WTC11 (cell line): ENCODE measurements at regions not wholly inside any gene's neighbourhood (a gene's known extent, or its start where the extent isn't known, plus 50 kb on each side); places are given as distances from the start of the nearest gene placed in this dataset.

Experiments used
- ATAC-seq: fragments of 200-7000 bp; cut with Tn5 transposase; 2 replicates; pipeline ENCODE4 v1.10.0; 2021; ENCODE audit warnings: mild to moderate bottlenecking, moderate library complexity
- CTCF ChIA-PET: fragments of 300-600 bp; sonication (Branson Sonifier 250); formaldehyde crosslinking; loops from one replicate; lab custom pipeline; 2021; ENCODE audit warnings: antibody characterized with exemption; lab: Charles Lee
- POLR2A ChIA-PET: fragments of 350-600 bp; sonication (Branson Sonifier 250); formaldehyde crosslinking; loops from one replicate; lab custom pipeline; 2021; ENCODE audit warnings: antibody characterized with exemption; lab: Charles Lee
- DNase-seq: peaks from one replicate; pipeline ENCODE4 v3.0.0; 2021; ENCODE audit warnings: low spot score
- H3K27ac Mint-ChIP-seq: 2 replicates; pipeline ENCODE4 v1.8.0; 2021; ENCODE audit warnings: mixed read lengths
- H3K27me3 Mint-ChIP-seq: 2 replicates; pipeline ENCODE4 v1.8.0; 2021; ENCODE audit warnings: low read depth, mild to moderate bottlenecking, moderate library complexity, mixed read lengths
- H3K36me3 Mint-ChIP-seq: 2 replicates; pipeline ENCODE4 v1.8.0; 2021; ENCODE audit warnings: mixed read lengths
- H3K4me1 Mint-ChIP-seq: 2 replicates; pipeline ENCODE4 v1.8.0; 2022; ENCODE audit warnings: mixed read lengths
- H3K4me3 Mint-ChIP-seq: 2 replicates; pipeline ENCODE4 v1.8.0; 2021; ENCODE audit warnings: mild to moderate bottlenecking, moderate library complexity, mixed read lengths
- H3K9me3 Mint-ChIP-seq: 2 replicates; pipeline ENCODE4 v1.8.0; 2021; ENCODE audit warnings: mixed read lengths
- CREB1 ChIP-seq: sonication (generic); formaldehyde crosslinking; IDR thresholded peaks from 2 replicates; pipeline ENCODE4 v1.8.0; 2023; ENCODE audit warnings: mild to moderate bottlenecking, missing genetic modification reagents
- ESRRA ChIP-seq: sonication (generic); formaldehyde crosslinking; IDR thresholded peaks from 2 replicates; pipeline ENCODE4 v1.8.1; 2022; ENCODE audit warnings: mild to moderate bottlenecking, missing genetic modification reagents, borderline replicate concordance
- JUN ChIP-seq: sonication (generic); formaldehyde crosslinking; IDR thresholded peaks from 2 replicates; pipeline ENCODE4 v1.8.0; 2023; ENCODE audit warnings: mild to moderate bottlenecking, missing genetic modification reagents
- MXD4 ChIP-seq: fragments of 250-450 bp; sonication (Bioruptor Pico); IDR thresholded peaks from 2 replicates; pipeline ENCODE4 v1.8.0; 2021; ENCODE audit warnings: mild to moderate bottlenecking, moderate library complexity, borderline replicate concordance
- NFATC4 ChIP-seq: fragments of 250-450 bp; sonication (Bioruptor Pico); IDR thresholded peaks from 2 replicates; pipeline ENCODE4 v1.9.0; 2021; ENCODE audit warnings: mild to moderate bottlenecking
- NFYB ChIP-seq: sonication (generic); formaldehyde crosslinking; conservative IDR thresholded peaks from 2 replicates; pipeline ENCODE4 v1.8.0; 2022; ENCODE audit warnings: low read depth, missing genetic modification reagents
- OVOL2 ChIP-seq: fragments of 250-450 bp; sonication (Bioruptor Pico); IDR thresholded peaks from 2 replicates; pipeline ENCODE4 v1.9.0; 2021; ENCODE audit warnings: mild to moderate bottlenecking, borderline replicate concordance
- PREB ChIP-seq: sonication (generic); formaldehyde crosslinking; IDR thresholded peaks from 2 replicates; pipeline ENCODE4 v1.8.1; 2022; ENCODE audit warnings: mild to moderate bottlenecking, missing genetic modification reagents, moderate library complexity, borderline replicate concordance
- SMAD3 ChIP-seq: sonication (generic); formaldehyde crosslinking; IDR thresholded peaks from 2 replicates; pipeline ENCODE4 v1.8.0; 2022; ENCODE audit warnings: missing genetic modification reagents, mild to moderate bottlenecking, borderline replicate concordance
- TCF7 ChIP-seq: sonication (generic); formaldehyde crosslinking; IDR thresholded peaks from 2 replicates; pipeline ENCODE4 v1.8.0; 2022; ENCODE audit warnings: mild to moderate bottlenecking, low read depth, missing genetic modification reagents, moderate library complexity
- TP53 ChIP-seq: sonication (generic); formaldehyde crosslinking; IDR thresholded peaks from 2 replicates; pipeline ENCODE4 v1.8.1; 2023; ENCODE audit warnings: mild to moderate bottlenecking, missing genetic modification reagents
- ZNF121 ChIP-seq: sonication (generic); formaldehyde crosslinking; IDR thresholded peaks from 2 replicates; pipeline ENCODE4 v1.8.0; 2023; ENCODE audit warnings: missing genetic modification reagents
- ZNF219 ChIP-seq: sonication (generic); formaldehyde crosslinking; IDR thresholded peaks from 2 replicates; pipeline ENCODE4 v1.8.0; 2023; ENCODE audit warnings: missing genetic modification reagents, mild to moderate bottlenecking, borderline replicate concordance
- ZNF317 ChIP-seq: sonication (generic); formaldehyde crosslinking; IDR thresholded peaks from 2 replicates; pipeline ENCODE4 v1.8.1; 2023; ENCODE audit warnings: low read depth, mild to moderate bottlenecking, moderate library complexity, missing genetic modification reagents, borderline replicate concordance
- ZNF425 ChIP-seq: fragments of 250-450 bp; sonication (Bioruptor Pico); conservative IDR thresholded peaks from 2 replicates; pipeline ENCODE4 v1.9.0; 2021; ENCODE audit warnings: mild to moderate bottlenecking
- TF ChIP-seq, protein P1 (sequence below): fragments of 200-600 bp; IDR thresholded peaks from 2 replicates; pipeline ENCODE4 v1.8.0; 2022; ENCODE audit warnings: antibody characterized with exemption
- TF ChIP-seq, protein P2 (sequence below): sonication (generic); formaldehyde crosslinking; IDR thresholded peaks from 2 replicates; pipeline ENCODE4 v1.8.1; 2023; ENCODE audit warnings: mild to moderate bottlenecking, missing genetic modification reagents
- TF ChIP-seq, protein P3 (sequence below): fragments of 250-450 bp; sonication (Bioruptor Pico); IDR thresholded peaks from 2 replicates; pipeline ENCODE4 v1.9.0; 2021; ENCODE audit warnings: moderate library complexity, mild to moderate bottlenecking, inconsistent platforms, borderline replicate concordance
- TF ChIP-seq, protein P4 (sequence below): sonication (generic); formaldehyde crosslinking; IDR thresholded peaks from 2 replicates; pipeline ENCODE4 v1.8.0; 2022; ENCODE audit warnings: mild to moderate bottlenecking, missing genetic modification reagents

- POLR2A ChIA-PET, result no interaction called here
- DNase-seq, result no peak
- Mint-ChIP-seq H3K4me1 (peaks cover 52% of the 10 kb centered on the region), H3K4me3 (no peak overlapping the region), H3K9me3 (no peaks in the 10 kb centered on the region)
- TF ChIP-seq PREB (CRISPR knock-in tag) (no peak), SMAD3 (CRISPR knock-in tag) (no peak), ESRRA (no peak), ZNF219 (no peak), ZNF317 (no peak), JUN (CRISPR knock-in tag) (no peak), CREB1 (no peak), TP53 (CRISPR knock-in tag) (no peak), NFYB (CRISPR knock-in tag) (no peak), ZNF121 (no peak), ZNF425 (CRISPR knock-in tag) (no peak), NFATC4 (CRISPR knock-in tag) (no peak), MXD4 (CRISPR knock-in tag) (no peak), TCF7 (no peak), OVOL2 (CRISPR knock-in tag) (no peak)
- TF ChIP-seq, protein P1, sequence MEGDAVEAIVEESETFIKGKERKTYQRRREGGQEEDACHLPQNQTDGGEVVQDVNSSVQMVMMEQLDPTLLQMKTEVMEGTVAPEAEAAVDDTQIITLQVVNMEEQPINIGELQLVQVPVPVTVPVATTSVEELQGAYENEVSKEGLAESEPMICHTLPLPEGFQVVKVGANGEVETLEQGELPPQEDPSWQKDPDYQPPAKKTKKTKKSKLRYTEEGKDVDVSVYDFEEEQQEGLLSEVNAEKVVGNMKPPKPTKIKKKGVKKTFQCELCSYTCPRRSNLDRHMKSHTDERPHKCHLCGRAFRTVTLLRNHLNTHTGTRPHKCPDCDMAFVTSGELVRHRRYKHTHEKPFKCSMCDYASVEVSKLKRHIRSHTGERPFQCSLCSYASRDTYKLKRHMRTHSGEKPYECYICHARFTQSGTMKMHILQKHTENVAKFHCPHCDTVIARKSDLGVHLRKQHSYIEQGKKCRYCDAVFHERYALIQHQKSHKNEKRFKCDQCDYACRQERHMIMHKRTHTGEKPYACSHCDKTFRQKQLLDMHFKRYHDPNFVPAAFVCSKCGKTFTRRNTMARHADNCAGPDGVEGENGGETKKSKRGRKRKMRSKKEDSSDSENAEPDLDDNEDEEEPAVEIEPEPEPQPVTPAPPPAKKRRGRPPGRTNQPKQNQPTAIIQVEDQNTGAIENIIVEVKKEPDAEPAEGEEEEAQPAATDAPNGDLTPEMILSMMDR, result no peak
- TF ChIP-seq, protein P2, sequence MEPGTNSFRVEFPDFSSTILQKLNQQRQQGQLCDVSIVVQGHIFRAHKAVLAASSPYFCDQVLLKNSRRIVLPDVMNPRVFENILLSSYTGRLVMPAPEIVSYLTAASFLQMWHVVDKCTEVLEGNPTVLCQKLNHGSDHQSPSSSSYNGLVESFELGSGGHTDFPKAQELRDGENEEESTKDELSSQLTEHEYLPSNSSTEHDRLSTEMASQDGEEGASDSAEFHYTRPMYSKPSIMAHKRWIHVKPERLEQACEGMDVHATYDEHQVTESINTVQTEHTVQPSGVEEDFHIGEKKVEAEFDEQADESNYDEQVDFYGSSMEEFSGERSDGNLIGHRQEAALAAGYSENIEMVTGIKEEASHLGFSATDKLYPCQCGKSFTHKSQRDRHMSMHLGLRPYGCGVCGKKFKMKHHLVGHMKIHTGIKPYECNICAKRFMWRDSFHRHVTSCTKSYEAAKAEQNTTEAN, result no peak
- TF ChIP-seq, all 79 proteins: peak for 0
- H3K36me3 Mint-ChIP-seq, result no peaks in the 10 kb centered on the region
- no peak overlapping the region for H3K27ac Mint-ChIP-seq
- no peak; the same call in 1 of the 2 replicates for ATAC-seq
- no peaks in the 10 kb centered on the region for H3K27me3 Mint-ChIP-seq
- CTCF ChIA-PET, result no interaction called here
Observed at GRCh38 chr20:40767615-40767924, 78.5 kb upstream of the MAFB start.

GRCh38 chr20:40768105-40768504 is 79.1 kb upstream of the MAFB start:
- TF ChIP-seq, protein P3, sequence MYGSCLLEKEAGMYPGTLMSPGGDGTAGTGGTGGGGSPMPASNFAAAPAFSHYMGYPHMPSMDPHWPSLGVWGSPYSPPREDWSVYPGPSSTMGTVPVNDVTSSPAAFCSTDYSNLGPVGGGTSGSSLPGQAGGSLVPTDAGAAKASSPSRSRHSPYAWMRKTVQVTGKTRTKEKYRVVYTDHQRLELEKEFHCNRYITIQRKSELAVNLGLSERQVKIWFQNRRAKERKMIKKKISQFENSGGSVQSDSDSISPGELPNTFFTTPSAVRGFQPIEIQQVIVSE, result no peak
- TF ChIP-seq TP53 (CRISPR knock-in tag) (no peak), NFYB (CRISPR knock-in tag) (no peak)
- TF ChIP-seq, protein P4, sequence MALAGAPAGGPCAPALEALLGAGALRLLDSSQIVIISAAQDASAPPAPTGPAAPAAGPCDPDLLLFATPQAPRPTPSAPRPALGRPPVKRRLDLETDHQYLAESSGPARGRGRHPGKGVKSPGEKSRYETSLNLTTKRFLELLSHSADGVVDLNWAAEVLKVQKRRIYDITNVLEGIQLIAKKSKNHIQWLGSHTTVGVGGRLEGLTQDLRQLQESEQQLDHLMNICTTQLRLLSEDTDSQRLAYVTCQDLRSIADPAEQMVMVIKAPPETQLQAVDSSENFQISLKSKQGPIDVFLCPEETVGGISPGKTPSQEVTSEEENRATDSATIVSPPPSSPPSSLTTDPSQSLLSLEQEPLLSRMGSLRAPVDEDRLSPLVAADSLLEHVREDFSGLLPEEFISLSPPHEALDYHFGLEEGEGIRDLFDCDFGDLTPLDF (CRISPR knock-in tag), result no peak
- Mint-ChIP-seq H3K4me1 (peaks cover 47% of the 10 kb centered on the region), H3K36me3 (no peaks in the 10 kb centered on the region), H3K27ac (no peak overlapping the region), H3K9me3 (no peaks in the 10 kb centered on the region), H3K4me3 (no peak overlapping the region), H3K27me3 (no peaks in the 10 kb centered on the region)
- ATAC-seq (no peak), DNase-seq (no peak)
- ChIA-PET CTCF (interaction anchor here (0.7 kb wide), 1 partner anchor 1251 kb away, joined by 3 read pairs; no protein-coding TSS in a partner anchor), POLR2A (no interaction called here)
